Ramos (cell line): ENCODE measurements at regions not wholly inside any gene's neighbourhood (a gene's known extent, or its start where the extent isn't known, plus 50 kb on each side); places are given as distances from the start of the nearest gene placed in this dataset.
"Not testable (repeated sequence)": the region's sequence is repeated elsewhere in the genome, so short reads cannot be mapped to it uniquely, and the experiment has no call there.

Source experiments
- in situ Hi-C: fragments of 300-500 bp; cut with MboI; formaldehyde crosslinking; loops from one replicate; pipeline ENCODE4 v1.14.3; 2022; ENCODE audit warnings: low sequenced_read_pairs; ENCODE audit not compliant: unreplicated experiment

DNA sequence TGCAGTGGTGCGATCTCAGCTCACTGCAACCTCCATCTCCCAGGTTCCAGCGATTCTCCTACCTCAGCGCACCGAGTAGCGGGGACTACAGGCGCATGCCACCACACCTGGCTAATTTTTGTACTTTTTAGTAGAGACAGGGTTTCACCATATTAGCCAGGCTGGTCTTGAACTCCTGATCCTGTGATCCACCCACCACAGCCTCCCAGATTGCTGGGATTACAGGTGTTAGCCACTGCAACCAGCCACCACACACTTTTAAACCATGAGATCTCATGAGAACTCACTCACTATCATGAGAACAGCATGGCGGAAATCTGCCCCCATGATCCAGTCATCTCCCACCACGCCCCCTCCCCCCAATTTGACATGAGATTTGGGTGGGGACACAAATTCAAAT is 636.9 kb downstream of the MCTP2 start:
- in situ Hi-C loops: not testable (repeated sequence)

- in situ Hi-C loops: no loop called here
Measured at GRCh38 chr15:94875550-94875949, 644.2 kb downstream of the MCTP2 start.

- in situ Hi-C loops: no loop called here
Measured at GRCh38 chr15:94877833-94878232, 646.5 kb downstream of the MCTP2 start.

DNA sequence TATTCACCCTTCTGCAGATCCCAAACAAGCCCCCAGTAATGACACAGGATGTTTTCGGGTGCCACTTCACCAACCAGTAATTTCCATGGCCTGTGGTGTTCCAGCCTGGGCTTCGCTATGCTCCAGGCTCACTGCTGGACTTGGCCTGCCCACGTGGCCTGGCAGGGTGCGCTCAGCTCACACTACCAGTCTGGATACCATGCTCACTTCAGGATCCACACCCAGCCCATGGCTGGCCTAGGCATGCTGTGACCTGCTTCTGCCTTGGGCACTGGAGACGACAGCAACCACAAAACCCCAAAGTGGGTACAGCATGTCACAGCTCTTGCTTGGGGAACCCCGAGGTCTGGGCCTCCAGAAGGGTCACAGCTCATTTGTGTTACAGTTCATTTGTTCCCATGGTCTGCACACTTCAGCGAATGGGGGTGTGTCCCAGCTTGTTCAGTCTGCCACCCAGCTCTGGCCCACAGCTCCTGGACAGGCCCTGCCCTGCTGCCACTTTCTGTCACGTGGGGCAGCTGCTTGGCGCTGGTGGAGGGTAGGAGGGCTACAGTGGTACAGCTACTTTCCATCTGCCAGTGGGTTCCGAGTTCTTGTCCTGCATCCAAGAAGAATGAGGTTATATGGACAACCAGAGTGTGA is 650.8 kb downstream of the MCTP2 start:
- in situ Hi-C loops: no loop called here

DNA sequence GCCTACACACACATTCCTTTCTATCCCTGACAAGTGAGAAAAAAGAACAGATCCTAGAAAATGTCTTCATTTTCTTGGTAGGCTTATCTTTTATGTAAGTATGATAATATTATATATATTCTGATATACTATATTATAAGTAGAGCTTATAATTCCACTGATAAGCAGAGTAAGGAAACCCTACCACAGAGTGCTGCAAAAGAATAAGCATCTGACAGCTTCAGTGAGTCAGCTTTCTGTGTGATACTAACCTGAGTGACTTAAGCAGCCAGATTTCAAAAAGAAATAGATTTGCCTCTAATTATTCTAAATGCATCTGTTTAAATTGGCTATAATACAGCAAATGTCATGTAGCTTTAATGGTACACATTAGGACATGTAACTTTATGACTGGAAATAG is 656.0 kb downstream of the MCTP2 start:
- in situ Hi-C loops: no loop called here

DNA sequence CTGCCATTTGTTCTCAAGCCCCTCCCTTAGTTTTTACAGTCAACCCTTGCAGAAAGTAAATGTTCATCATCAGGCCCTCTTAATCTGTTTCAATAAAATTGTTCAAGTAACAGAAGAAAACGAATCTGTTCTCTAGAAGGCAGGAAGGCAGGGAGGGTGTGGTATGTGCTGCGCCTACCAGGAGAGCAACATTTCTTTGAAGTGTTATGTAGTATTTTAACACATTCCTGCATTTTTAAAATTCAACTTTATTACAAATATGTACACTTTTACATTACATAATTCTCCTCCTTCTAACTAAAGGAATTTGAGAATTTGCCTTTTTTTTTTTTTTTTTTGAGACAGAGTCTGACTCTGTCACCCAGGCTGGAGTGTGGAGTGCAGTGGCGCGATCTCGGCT is 657.8 kb downstream of the MCTP2 start:
- in situ Hi-C loops: no loop called here

DNA sequence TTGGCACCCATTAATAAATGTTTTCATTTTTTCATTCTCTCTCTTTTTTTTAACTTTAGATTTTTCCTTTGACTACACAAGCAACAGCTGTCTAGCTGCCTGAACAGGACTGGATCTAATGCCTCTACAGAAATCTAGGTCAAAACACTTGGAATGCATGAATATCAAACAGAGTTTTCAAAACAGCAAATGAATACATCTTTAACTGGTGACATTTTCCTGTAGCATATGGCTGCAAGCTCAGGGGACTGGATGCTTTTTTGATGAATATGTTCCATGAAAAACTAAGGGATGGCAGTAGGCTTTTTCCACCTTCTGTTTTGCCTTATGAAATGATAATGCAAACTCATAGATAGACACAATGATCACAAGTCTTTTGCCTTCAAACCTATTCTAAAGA is 661.7 kb downstream of the MCTP2 start:
- in situ Hi-C loops: no loop called here

DNA sequence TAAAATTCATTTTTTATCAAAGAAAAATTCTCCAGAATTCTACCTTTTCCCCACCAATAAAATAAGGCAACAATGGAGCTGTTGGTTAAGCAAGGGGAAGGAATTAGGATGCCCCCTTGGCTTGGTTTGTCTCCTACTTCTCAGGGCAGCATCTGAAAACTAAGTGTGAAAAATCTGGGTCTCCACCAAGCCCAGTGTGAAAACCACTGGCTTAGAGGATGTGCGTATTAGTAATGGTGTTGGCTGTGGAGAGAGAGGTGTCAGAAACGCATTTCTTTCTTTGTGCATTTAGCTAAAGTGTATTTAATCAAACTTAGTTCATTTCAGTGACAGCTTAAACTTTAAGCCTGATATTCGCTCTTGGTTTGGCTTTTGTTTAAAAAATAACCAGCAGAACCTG is 662.7 kb downstream of the MCTP2 start:
- in situ Hi-C loops: no loop called here

GRCh38 chr15:94909510-94909909 is 678.1 kb downstream of the MCTP2 start:
- in situ Hi-C loops: no loop called here

- in situ Hi-C loops: no loop called here
Measured at GRCh38 chr15:94910166-94910565, 678.8 kb downstream of the MCTP2 start.

- in situ Hi-C loops: no loop called here
Measured at GRCh38 chr15:94912760-94913159, 681.4 kb downstream of the MCTP2 start.

DNA sequence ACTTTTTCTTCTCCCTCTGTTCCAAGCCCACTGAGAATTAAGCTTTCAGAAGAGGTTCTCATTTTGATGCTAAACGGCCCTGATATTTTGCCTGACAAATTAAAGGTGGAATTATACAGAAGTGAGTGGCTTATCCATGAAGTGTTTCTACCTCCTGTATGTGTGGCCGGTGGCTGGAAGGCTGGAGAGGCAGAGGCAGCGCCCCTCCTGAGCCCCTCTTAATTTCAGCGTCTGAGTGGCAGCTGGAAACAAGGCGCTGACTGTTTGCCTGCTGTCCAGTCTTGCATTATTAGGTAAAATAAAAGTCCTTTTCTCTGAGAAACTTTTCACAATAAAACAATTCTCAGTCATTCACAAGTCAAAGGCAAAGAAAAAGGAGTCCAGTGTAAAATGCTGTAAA is 685.7 kb downstream of the MCTP2 start:
- in situ Hi-C loops: no loop called here

DNA sequence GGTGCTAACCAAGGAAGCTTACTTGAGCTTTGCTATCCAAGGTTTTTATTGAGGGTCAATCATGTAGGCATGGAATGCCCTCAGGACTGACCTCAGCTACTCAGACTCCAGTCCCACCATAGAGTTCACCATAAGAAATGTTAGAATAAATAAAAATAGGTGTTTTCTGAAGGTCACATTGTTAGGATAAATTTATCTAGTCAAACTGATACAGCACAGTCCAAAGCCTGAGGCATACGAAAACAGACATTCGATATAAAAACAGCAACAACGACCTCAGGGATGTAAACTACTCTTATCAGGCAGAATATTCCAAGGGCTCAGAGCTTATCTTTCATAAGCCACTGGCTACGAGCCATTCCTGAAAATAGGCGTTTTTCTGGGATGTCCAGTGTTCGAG is 690.6 kb downstream of the MCTP2 start:
- in situ Hi-C loops: no loop called here

GRCh38 chr15:94924057-94924456 is 692.7 kb downstream of the MCTP2 start:
- in situ Hi-C loops: no loop called here

DNA sequence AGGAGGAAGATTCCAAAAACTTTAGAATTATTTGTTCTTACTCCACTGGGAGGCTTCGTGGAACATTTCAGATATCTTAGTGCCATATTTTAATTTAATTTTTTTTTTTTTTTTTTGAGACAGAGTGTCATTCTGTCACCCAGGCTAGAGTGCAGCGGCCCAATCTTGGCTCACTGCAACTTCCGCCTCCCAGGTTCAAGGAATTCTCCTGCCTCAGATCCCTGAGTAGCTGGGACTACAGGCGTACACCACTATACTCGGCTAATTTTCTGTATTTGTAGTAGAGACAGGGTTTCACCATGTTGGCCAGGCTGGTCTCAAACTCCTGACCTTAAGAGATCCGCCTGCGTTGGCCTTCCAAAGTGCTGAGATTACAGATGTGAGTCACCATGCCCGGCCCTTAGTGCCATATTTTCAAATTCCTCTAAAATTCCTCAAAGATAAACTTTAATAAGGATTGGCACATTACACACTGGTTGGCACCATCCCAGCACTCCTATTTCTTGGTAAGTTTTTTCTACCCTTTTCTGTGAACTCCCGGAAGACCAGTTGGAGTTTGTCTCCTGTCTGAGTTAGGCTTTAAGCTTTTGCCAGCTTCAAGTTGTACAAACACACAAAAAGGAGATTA is 693.7 kb downstream of the MCTP2 start:
- in situ Hi-C loops: no loop called here

DNA sequence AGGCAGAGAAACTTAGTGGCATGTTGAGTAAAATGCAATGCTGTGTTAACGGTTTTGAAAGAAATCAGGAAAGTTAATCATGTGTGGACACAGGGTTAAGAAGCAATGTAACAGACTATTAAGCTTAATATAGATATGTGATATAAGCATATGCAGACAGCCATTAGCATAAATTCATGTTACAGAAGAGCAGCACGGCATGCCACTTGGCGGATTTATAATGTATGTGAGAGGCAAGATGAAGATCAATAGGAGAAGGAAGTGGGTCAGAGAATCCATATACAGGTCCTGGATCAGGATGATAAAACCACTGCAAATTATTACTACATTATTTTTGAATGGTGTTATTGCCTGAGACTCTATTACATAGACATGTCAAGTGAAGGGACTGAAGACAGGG is 694.3 kb downstream of the MCTP2 start:
- in situ Hi-C loops: no loop called here

- in situ Hi-C loops: no loop called here
Measured at GRCh38 chr15:94927003-94927402, 695.6 kb downstream of the MCTP2 start.

DNA sequence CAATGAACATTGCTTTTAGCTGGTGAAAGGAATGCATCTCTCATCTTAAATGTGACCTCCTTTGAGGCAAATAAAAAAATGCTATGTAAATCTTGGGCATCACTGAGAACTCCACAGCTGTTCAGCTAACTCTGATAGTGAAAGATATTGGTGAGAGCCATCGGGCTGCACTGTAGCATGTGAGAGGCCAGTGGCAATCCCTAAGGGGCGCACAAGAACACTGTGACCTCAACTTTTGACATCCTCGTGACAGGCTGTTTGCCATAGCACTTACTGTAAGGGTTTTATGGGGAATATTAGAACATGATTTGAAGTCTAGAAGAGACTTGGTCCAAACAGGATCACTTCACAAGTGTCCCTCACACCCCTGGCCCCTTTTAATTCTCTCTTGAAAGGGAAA is 697.9 kb downstream of the MCTP2 start:
- in situ Hi-C loops: no loop called here

DNA sequence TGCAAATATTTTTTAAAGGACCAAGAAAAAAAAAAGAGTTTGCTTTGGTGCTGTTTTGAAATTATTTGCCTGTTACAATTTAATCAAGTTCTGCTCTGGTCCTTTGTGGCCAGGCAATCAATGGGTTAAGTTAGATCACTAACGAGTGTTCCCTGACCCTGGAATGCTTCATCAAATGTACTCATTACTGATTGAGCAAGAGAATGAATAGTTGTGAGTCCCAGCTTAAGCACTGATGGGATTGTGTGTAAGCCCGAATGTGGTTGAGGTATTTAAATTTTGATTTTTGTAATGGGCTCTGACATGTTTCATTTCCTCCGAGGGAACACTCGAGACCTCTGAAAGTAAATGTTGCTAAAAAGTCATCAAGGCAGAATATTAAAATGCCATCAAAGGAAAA is 699.1 kb downstream of the MCTP2 start:
- in situ Hi-C loops: no loop called here

GRCh38 chr15:94930960-94931359 is 699.6 kb downstream of the MCTP2 start:
- in situ Hi-C loops: no loop called here

- in situ Hi-C loops: no loop called here
Measured at GRCh38 chr15:94934440-94934839, 703.1 kb downstream of the MCTP2 start.

- in situ Hi-C loops: no loop called here
Measured at GRCh38 chr15:94937242-94937641, 705.9 kb downstream of the MCTP2 start.
